ENCODE measurements at regions not wholly inside any gene's neighbourhood (a gene's known extent, or its start where the extent isn't known, plus 50 kb on each side); places are given as distances from the start of the nearest gene placed in this dataset.

DNA sequence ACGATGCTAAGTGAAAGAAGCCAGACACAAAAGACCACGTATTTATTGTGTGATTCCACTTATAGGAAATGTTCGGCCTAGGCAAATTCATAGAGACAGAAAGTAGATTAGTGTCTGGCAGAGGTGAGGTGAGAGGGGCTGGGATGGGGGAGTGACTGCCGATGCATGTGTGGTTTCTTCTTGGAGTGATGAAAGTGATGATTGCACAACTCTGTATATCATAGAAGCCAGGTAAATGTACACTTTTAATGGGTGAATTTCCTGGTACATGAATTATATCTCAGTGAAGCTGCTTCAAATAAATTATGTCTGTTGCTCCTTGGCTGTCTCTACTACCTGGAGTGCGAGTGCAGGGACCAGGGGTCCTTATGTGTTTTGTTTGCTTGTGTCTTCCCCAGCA lies 76.2 kb upstream of the PTCH1 start:
- TF ChIP-seq, protein P1, sequence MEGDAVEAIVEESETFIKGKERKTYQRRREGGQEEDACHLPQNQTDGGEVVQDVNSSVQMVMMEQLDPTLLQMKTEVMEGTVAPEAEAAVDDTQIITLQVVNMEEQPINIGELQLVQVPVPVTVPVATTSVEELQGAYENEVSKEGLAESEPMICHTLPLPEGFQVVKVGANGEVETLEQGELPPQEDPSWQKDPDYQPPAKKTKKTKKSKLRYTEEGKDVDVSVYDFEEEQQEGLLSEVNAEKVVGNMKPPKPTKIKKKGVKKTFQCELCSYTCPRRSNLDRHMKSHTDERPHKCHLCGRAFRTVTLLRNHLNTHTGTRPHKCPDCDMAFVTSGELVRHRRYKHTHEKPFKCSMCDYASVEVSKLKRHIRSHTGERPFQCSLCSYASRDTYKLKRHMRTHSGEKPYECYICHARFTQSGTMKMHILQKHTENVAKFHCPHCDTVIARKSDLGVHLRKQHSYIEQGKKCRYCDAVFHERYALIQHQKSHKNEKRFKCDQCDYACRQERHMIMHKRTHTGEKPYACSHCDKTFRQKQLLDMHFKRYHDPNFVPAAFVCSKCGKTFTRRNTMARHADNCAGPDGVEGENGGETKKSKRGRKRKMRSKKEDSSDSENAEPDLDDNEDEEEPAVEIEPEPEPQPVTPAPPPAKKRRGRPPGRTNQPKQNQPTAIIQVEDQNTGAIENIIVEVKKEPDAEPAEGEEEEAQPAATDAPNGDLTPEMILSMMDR (IDR thresholded peaks at IDR 0.05; ENCODE audit: insufficient read depth, low read length): no peak
- TF ChIP-seq, protein P2, sequence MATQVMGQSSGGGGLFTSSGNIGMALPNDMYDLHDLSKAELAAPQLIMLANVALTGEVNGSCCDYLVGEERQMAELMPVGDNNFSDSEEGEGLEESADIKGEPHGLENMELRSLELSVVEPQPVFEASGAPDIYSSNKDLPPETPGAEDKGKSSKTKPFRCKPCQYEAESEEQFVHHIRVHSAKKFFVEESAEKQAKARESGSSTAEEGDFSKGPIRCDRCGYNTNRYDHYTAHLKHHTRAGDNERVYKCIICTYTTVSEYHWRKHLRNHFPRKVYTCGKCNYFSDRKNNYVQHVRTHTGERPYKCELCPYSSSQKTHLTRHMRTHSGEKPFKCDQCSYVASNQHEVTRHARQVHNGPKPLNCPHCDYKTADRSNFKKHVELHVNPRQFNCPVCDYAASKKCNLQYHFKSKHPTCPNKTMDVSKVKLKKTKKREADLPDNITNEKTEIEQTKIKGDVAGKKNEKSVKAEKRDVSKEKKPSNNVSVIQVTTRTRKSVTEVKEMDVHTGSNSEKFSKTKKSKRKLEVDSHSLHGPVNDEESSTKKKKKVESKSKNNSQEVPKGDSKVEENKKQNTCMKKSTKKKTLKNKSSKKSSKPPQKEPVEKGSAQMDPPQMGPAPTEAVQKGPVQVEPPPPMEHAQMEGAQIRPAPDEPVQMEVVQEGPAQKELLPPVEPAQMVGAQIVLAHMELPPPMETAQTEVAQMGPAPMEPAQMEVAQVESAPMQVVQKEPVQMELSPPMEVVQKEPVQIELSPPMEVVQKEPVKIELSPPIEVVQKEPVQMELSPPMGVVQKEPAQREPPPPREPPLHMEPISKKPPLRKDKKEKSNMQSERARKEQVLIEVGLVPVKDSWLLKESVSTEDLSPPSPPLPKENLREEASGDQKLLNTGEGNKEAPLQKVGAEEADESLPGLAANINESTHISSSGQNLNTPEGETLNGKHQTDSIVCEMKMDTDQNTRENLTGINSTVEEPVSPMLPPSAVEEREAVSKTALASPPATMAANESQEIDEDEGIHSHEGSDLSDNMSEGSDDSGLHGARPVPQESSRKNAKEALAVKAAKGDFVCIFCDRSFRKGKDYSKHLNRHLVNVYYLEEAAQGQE (IDR thresholded peaks at IDR 0.05; ENCODE audit: insufficient replicate concordance, low read depth): no peak
- TF ChIP-seq POLR2AphosphoS5 (IDR thresholded peaks at IDR 0.05; ENCODE audit: low read depth): no peak

Data from HL-60 (cell line).